T-cell (primary cell): ENCODE measurements at regions not wholly inside any gene's neighbourhood (a gene's known extent, or its start where the extent isn't known, plus 50 kb on each side); places are given as distances from the start of the nearest gene placed in this dataset.
"Not testable (repeated sequence)": the region's sequence is repeated elsewhere in the genome, so short reads cannot be mapped to it uniquely, and the experiment has no call there.

Source experiments
- ATAC-seq, 4 experiments: fragments of 200-7000 bp in 3 of 4; fragments of 150-1000 bp in 1 of 4; cut with Tn5 transposase; replicated peaks in 1 of 4; 1 replicate in 3 of 4; 2 replicates in 1 of 4; pipeline ENCODE4 v1.10.0; 2021; ENCODE audit warnings: moderate library complexity in 3 of 4, mild to moderate bottlenecking in 2 of 4, moderate number of reproducible peaks in 1 of 4
- CTCF ChIA-PET, 2 donors: fragments of 300-600 bp; sonication (Branson Sonifier 250); formaldehyde crosslinking; loops; one replicate each; lab custom pipeline; 2022; ENCODE audit warnings: antibody characterized with exemption in 2 of 2; lab: Charles Lee
- POLR2A ChIA-PET, 2 donors: fragments of 300-600 bp; sonication (Branson Sonifier 250); formaldehyde crosslinking; loops; one replicate each; lab custom pipeline; 2022; ENCODE audit warnings: antibody characterized with exemption in 2 of 2; lab: Charles Lee
- DNase-seq, 35 experiments: peaks; one replicate each; pipeline versions ENCODE4 v3.0.0 to v3.0.0-alpha.2; 2013 to 2023
- H3K27ac ChIP-seq: one replicate; pipeline ENCODE4 v1.5.1; 2013; ENCODE audit warnings: low read length
- H3K27me3 ChIP-seq, 2 experiments: replicated peaks in 1 of 2; 1 replicate in 1 of 2; 2 replicates in 1 of 2; pipeline versions ENCODE4 v1.6.1 to v1.7.0; 2013; ENCODE audit warnings: low read length in 1 of 2, mixed read lengths in 1 of 2; ENCODE audit not compliant: control insufficient read depth in 2 of 2, insufficient read depth in 2 of 2; ENCODE audit errors: extremely low read depth in 1 of 2
- H3K36me3 ChIP-seq, 2 donors: 1 replicate in 1 of 2; 2 replicates in 1 of 2; pipeline versions ENCODE4 v1.6.1 to v1.7.0; 2013; ENCODE audit warnings: low read length in 1 of 2; ENCODE audit not compliant: control insufficient read depth in 2 of 2, insufficient read depth in 1 of 2; ENCODE audit errors: extremely low read depth in 1 of 2
- H3K4me1 ChIP-seq, 2 experiments: 1 replicate in 1 of 2; 2 replicates in 1 of 2; pipeline versions ENCODE4 v1.6.1 to v1.7.0; 2013; ENCODE audit warnings: low read length in 2 of 2, mixed read lengths in 1 of 2; ENCODE audit not compliant: insufficient read depth in 2 of 2, control insufficient read depth in 1 of 2; ENCODE audit errors: extremely low read depth in 1 of 2
- H3K4me3 ChIP-seq, 2 donors: 1 replicate in 1 of 2; 2 replicates in 1 of 2; pipeline versions ENCODE4 v1.5.1 to v1.7.0; 2013; ENCODE audit warnings: mild to moderate bottlenecking in 2 of 2, low read length in 1 of 2, moderate library complexity in 1 of 2; ENCODE audit not compliant: control insufficient read depth in 1 of 2; ENCODE audit errors: extremely low read depth in 1 of 2
- H3K9me3 ChIP-seq: 2 replicates; pipeline ENCODE4 v1.7.0; 2013
- H3K27ac Mint-ChIP-seq, 2 donors: one replicate each; pipeline ENCODE4 v1.8.0; 2020 to 2021; ENCODE audit warnings: mild to moderate bottlenecking in 2 of 2, mixed read lengths in 2 of 2
- H3K27me3 Mint-ChIP-seq, 2 donors: one replicate each; pipeline ENCODE4 v1.8.0; 2021 to 2022; ENCODE audit warnings: mixed read lengths in 2 of 2
- H3K36me3 Mint-ChIP-seq: one replicate; pipeline ENCODE4 v1.8.0; 2021; ENCODE audit warnings: mixed read lengths
- H3K4me1 Mint-ChIP-seq, 3 donors: one replicate each; pipeline ENCODE4 v1.8.0; 2020 to 2022; ENCODE audit warnings: mixed read lengths in 3 of 3, mild to moderate bottlenecking in 1 of 3
- H3K4me3 Mint-ChIP-seq, 3 donors: one replicate each; pipeline ENCODE4 v1.8.0; 2020 to 2022; ENCODE audit warnings: mild to moderate bottlenecking in 3 of 3, mixed read lengths in 3 of 3, moderate library complexity in 3 of 3
- H3K9me3 Mint-ChIP-seq, 3 donors: one replicate each; pipeline ENCODE4 v1.8.0; 2020 to 2022; ENCODE audit warnings: mixed read lengths in 3 of 3
- WGBS: methylation state at CpG from one replicate; pipeline ENCODE4 v1.1.5; 2013; ENCODE audit warnings: missing lambda C conversion rate; ENCODE audit not compliant: insufficient coverage; 5-methylcytosine and 5-hydroxymethylcytosine counted together

- H3K4me3 ChIP-seq, ATAC-seq, POLR2A ChIA-PET, H3K27me3 Mint-ChIP-seq, H3K27ac Mint-ChIP-seq, H3K36me3 Mint-ChIP-seq, H3K27ac ChIP-seq, H3K27me3 ChIP-seq, H3K36me3 ChIP-seq, DNase-seq, H3K4me1 ChIP-seq, CTCF ChIA-PET, H3K9me3 ChIP-seq, H3K4me1 Mint-ChIP-seq, H3K4me3 Mint-ChIP-seq: not testable (repeated sequence)
- H3K9me3 Mint-ChIP-seq = peaks cover 11 to 19% (median 12%) of the 10 kb centered on the region in 3 donors
- 60% methylated on average over 1 of the region's 4 CpGs for WGBS
Measured at GRCh38 chr2:49732924-49733323, 578.6 kb upstream of the FSHR start.

GRCh38 chr2:49719241-49719640, 564.9 kb upstream of the FSHR start:
- CTCF ChIA-PET = no interaction called here
- ATAC-seq = no peak
- no peaks in the 10 kb centered on the region for H3K36me3 Mint-ChIP-seq
- DNase-seq = no peak
- Histone ChIP-seq H3K9me3 (no peaks in the 10 kb centered on the region), H3K27ac (no peak overlapping the region), H3K4me3 (no peak overlapping the region), H3K36me3 (no peaks in the 10 kb centered on the region), H3K27me3 (no peaks in the 10 kb centered on the region), H3K4me1 (no peaks in the 10 kb centered on the region)
- no peak overlapping the region for H3K4me3 Mint-ChIP-seq
- H3K4me1 Mint-ChIP-seq = no peaks in the 10 kb centered on the region
- peaks cover 0 to 8% (median 0%) of the 10 kb centered on the region in 3 donors for H3K9me3 Mint-ChIP-seq
- no peaks in the 10 kb centered on the region for H3K27me3 Mint-ChIP-seq
- POLR2A ChIA-PET = no interaction called here
- H3K27ac Mint-ChIP-seq = no peak overlapping the region

- Mint-ChIP-seq H3K4me3 (no peak overlapping the region), H3K36me3 (no peaks in the 10 kb centered on the region), H3K27ac (no peak overlapping the region), H3K9me3 (peaks cover 0 to 6% (median 4%) of the 10 kb centered on the region in 3 donors), H3K4me1 (no peaks in the 10 kb centered on the region), H3K27me3 (no peaks in the 10 kb centered on the region)
- WGBS = 86% methylated on average over 2 of the region's 4 CpGs
- Histone ChIP-seq H3K27ac (no peak overlapping the region), H3K27me3 (no peaks in the 10 kb centered on the region), H3K36me3 (no peaks in the 10 kb centered on the region), H3K9me3 (no peaks in the 10 kb centered on the region), H3K4me3 (no peak overlapping the region), H3K4me1 (no peaks in the 10 kb centered on the region)
- DNase-seq = no peak
- ChIA-PET CTCF (interaction anchor here in 1 of 2 donors (0.6 kb wide), 1 partner anchor 552 kb away, joined by 3 read pairs; no protein-coding TSS in a partner anchor), POLR2A (no interaction called here)
- ATAC-seq = no peak
Measured at GRCh38 chr2:49715597-49715996, 561.3 kb upstream of the FSHR start.

GRCh38 chr2:49714454-49714853, 560.1 kb upstream of the FSHR start:
- H3K36me3 Mint-ChIP-seq = no peaks in the 10 kb centered on the region
- no peak for ATAC-seq

GRCh38 chr2:49702740-49703139, 548.4 kb upstream of the FSHR start:
- no peaks in the 10 kb centered on the region for H3K27me3 Mint-ChIP-seq

More at GRCh38 chr2:49714454-49714853, 560.1 kb upstream of the FSHR start:
- Histone ChIP-seq H3K4me1 (no peaks in the 10 kb centered on the region), H3K36me3 (no peaks in the 10 kb centered on the region), H3K27ac (no peak overlapping the region), H3K4me3 (no peak overlapping the region), H3K27me3 (no peaks in the 10 kb centered on the region), H3K9me3 (no peaks in the 10 kb centered on the region)
- no peaks in the 10 kb centered on the region for H3K4me1 Mint-ChIP-seq
- ChIA-PET POLR2A (no interaction called here), CTCF (no interaction called here)
- WGBS = 100% methylated on average over 1 of the region's 2 CpGs
- H3K4me3 Mint-ChIP-seq = no peak overlapping the region
- no peak for DNase-seq
- H3K9me3 Mint-ChIP-seq = peaks cover 0 to 4% (median 3%) of the 10 kb centered on the region in 3 donors
- no peaks in the 10 kb centered on the region for H3K27me3 Mint-ChIP-seq
- H3K27ac Mint-ChIP-seq = no peak overlapping the region

GRCh38 chr2:49693961-49694360, 539.6 kb upstream of the FSHR start:
- no peaks in the 10 kb centered on the region for H3K36me3 ChIP-seq
- DNase-seq = no peak
- POLR2A ChIA-PET = no interaction called here
- H3K27me3 ChIP-seq = no peaks in the 10 kb centered on the region
- CTCF ChIA-PET = no interaction called here
- Mint-ChIP-seq H3K9me3 (peaks cover 5 to 14% (median 9%) of the 10 kb centered on the region in 3 donors), H3K27ac (no peak overlapping the region), H3K36me3 (no peaks in the 10 kb centered on the region), H3K27me3 (no peaks in the 10 kb centered on the region), H3K4me3 (no peak overlapping the region), H3K4me1 (no peaks in the 10 kb centered on the region)
- no peaks in the 10 kb centered on the region for H3K9me3 ChIP-seq
- no peak overlapping the region for H3K4me3 ChIP-seq
- no peaks in the 10 kb centered on the region for H3K4me1 ChIP-seq
- ATAC-seq = no peak
- H3K27ac ChIP-seq = no peak overlapping the region

More at GRCh38 chr2:49702740-49703139, 548.4 kb upstream of the FSHR start:
- Histone ChIP-seq H3K9me3 (no peaks in the 10 kb centered on the region), H3K27me3 (no peaks in the 10 kb centered on the region), H3K4me1 (no peaks in the 10 kb centered on the region), H3K27ac (no peak overlapping the region), H3K36me3 (no peaks in the 10 kb centered on the region), H3K4me3 (no peak overlapping the region)
- peaks cover 3 to 9% (median 5%) of the 10 kb centered on the region in 3 donors for H3K9me3 Mint-ChIP-seq
- DNase-seq (no peak), ATAC-seq (no peak)
- no peak overlapping the region for H3K27ac Mint-ChIP-seq
- no peaks in the 10 kb centered on the region for H3K4me1 Mint-ChIP-seq
- ChIA-PET CTCF (no interaction called here), POLR2A (no interaction called here)
- no peak overlapping the region for H3K4me3 Mint-ChIP-seq
- 75% methylated on average over 2 of the region's 3 CpGs for WGBS
- no peaks in the 10 kb centered on the region for H3K36me3 Mint-ChIP-seq

GRCh38 chr2:49692022-49692421, 537.7 kb upstream of the FSHR start:
- POLR2A ChIA-PET, CTCF ChIA-PET, H3K4me3 Mint-ChIP-seq, H3K36me3 Mint-ChIP-seq, DNase-seq, H3K4me1 ChIP-seq, H3K27ac Mint-ChIP-seq, ATAC-seq, H3K27ac ChIP-seq, H3K27me3 Mint-ChIP-seq, H3K36me3 ChIP-seq, H3K9me3 Mint-ChIP-seq, H3K9me3 ChIP-seq, H3K27me3 ChIP-seq, H3K4me1 Mint-ChIP-seq, H3K4me3 ChIP-seq: not testable (repeated sequence)
- no CpG with 5 or more reads among the region's 2 CpGs for WGBS
